Gastrocnemius medialis (tissue), 4 donors: ENCODE measurements at regions not wholly inside any gene's neighbourhood (a gene's known extent, or its start where the extent isn't known, plus 50 kb on each side); places are given as distances from the start of the nearest gene placed in this dataset.

Source experiments
- ATAC-seq, 2 donors: fragments of 150-250 bp; one replicate each; pipeline ENCODE4 v1.9.1; 2016
- DNase-seq, 2 donors: peaks; one replicate each; pipeline ENCODE4 v3.0.0-alpha.2; 2019
- H3K27ac ChIP-seq, 4 donors: fragments of 200-600 bp; sonication (generic); 1 replicate in 1 of 4; 2 replicates in 3 of 4; pipeline ENCODE4 v1.5.1; 2016 to 2018; ENCODE audit warnings: mild to moderate bottlenecking in 2 of 4, moderate library complexity in 1 of 4
- H3K27me3 ChIP-seq, 3 donors: fragments of 200-600 bp; sonication (generic) in 2 of 3; 1 replicate in 1 of 3; 2 replicates in 2 of 3; pipeline versions ENCODE4 v1.5.1 to v1.6.0; 2016 to 2019; ENCODE audit warnings: mild to moderate bottlenecking in 1 of 3, moderate library complexity in 1 of 3
- H3K36me3 ChIP-seq, 2 donors: fragments of 200-600 bp; sonication (generic) in 1 of 2; one replicate each; pipeline ENCODE4 v1.5.1; 2017 to 2018
- H3K4me1 ChIP-seq, 2 donors: fragments of 200-600 bp; sonication (generic) in 1 of 2; one replicate each; pipeline ENCODE4 v1.5.1; 2016 to 2017; ENCODE audit warnings: mild to moderate bottlenecking in 2 of 2
- H3K4me3 ChIP-seq, 4 donors: fragments of 200-600 bp; sonication (generic) in 3 of 4; 1 replicate in 1 of 4; 2 replicates in 3 of 4; pipeline ENCODE4 v1.5.1; 2016 to 2019; ENCODE audit warnings: mild to moderate bottlenecking in 2 of 4
- H3K9me3 ChIP-seq, 3 donors: fragments of 200-600 bp; sonication (generic) in 2 of 3; 1 replicate in 1 of 3; 2 replicates in 2 of 3; pipeline ENCODE4 v1.5.1; 2016 to 2019
- CTCF ChIP-seq, 5 experiments: fragments of 450-650 bp in 3 of 5; fragments of 200-600 bp in 2 of 5; sonication (generic) in 2 of 5; IDR thresholded peaks in 4 of 5; conservative IDR thresholded peaks in 1 of 5; 1 replicate in 4 of 5; 2 replicates in 1 of 5; pipeline ENCODE4 v1.5.1; 2016 to 2019; ENCODE audit warnings: antibody characterized with exemption in 5 of 5, mild to moderate bottlenecking in 3 of 5, moderate library complexity in 3 of 5
- POLR2A ChIP-seq, 2 donors: fragments of 450-650 bp; IDR thresholded peaks; one replicate each; pipeline ENCODE4 v1.6.1; 2017; ENCODE audit warnings: antibody characterized with exemption in 2 of 2, mild to moderate bottlenecking in 2 of 2, moderate library complexity in 2 of 2
- in situ Hi-C, 4 donors: fragments of 200-750 bp; cut with MboI; loops; one replicate each; pipeline versions ENCODE4 v1.15.0 to v1.8.0; 2017; ENCODE audit warnings: low sequenced_read_pairs in 4 of 4
- intact Hi-C: fragments of 100-400 bp; cut with DNase I; formaldehyde crosslinking; loops from one replicate; pipeline ENCODE4 v1.15.1; 2023; ENCODE audit warnings: low total_unique reads

GRCh38 chr17:71914812-71915211 is 206.0 kb upstream of the SOX9 start:
- TF ChIP-seq POLR2A (IDR thresholded peaks at IDR 0.05): no peak
- no peak for TF ChIP-seq CTCF (IDR thresholded peaks at IDR 0.05 in 4 of 5, conservative IDR thresholded peaks at IDR 0.05 in 1 of 5)
- ATAC-seq (peak in 1 of 2 donors; percentile 11), DNase-seq (no peak)
- in situ Hi-C loops: loop anchor here in 1 of 4 donors (5.0 kb wide), 1 partner anchor 62 kb away; no protein-coding TSS in a partner anchor
- Histone ChIP-seq H3K9me3 (no peaks in the 10 kb centered on the region), H3K27ac (peak overlapping the region in 1 of 4 donors; percentile 72), H3K36me3 (no peaks in the 10 kb centered on the region), H3K4me3 (no peak overlapping the region), H3K4me1 (peaks cover 12 to 35% of the 10 kb centered on the region in 2 donors), H3K27me3 (no peaks in the 10 kb centered on the region)
- intact Hi-C loops: no loop called here

- H3K4me1 ChIP-seq: peaks cover 6 to 23% of the 10 kb centered on the region in 2 donors
- H3K27me3 ChIP-seq: no peaks in the 10 kb centered on the region
- ATAC-seq (no peak), DNase-seq (no peak)
- no peak overlapping the region for H3K4me3 ChIP-seq
- intact Hi-C loops (no loop called here), in situ Hi-C loops (no loop called here)
- H3K27ac ChIP-seq: no peak overlapping the region
- no peak for TF ChIP-seq POLR2A (IDR thresholded peaks at IDR 0.05)
- no peak for TF ChIP-seq CTCF (IDR thresholded peaks at IDR 0.05 in 4 of 5, conservative IDR thresholded peaks at IDR 0.05 in 1 of 5)
- no peaks in the 10 kb centered on the region for H3K9me3 ChIP-seq
- no peaks in the 10 kb centered on the region for H3K36me3 ChIP-seq
Measured at GRCh38 chr17:71917715-71918114, 203.1 kb upstream of the SOX9 start.

DNA sequence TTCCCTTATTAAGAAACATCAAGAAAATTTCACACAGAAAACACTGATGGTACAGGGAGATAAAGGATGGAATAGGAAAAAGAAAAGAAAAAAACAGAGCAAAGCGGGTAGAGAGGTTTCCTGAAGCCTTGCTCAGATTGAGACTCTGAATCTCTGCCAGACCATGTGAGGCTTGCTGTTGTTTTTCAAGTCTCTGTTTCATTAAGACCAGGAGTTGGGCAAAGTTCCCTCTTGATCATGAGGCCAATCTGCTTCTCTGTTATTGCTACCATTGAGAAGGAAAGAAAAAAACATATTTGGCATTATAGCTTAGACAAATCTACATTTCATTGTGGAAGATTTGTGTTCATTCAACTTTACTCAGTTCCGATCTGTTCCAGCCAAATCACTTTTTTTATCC is 201.6 kb upstream of the SOX9 start:
- in situ Hi-C loops: no loop called here
- intact Hi-C loops: no loop called here
- Histone ChIP-seq H3K4me1 (peaks cover 4 to 13% of the 10 kb centered on the region in 2 donors), H3K27ac (no peak overlapping the region), H3K36me3 (no peaks in the 10 kb centered on the region), H3K27me3 (no peaks in the 10 kb centered on the region), H3K4me3 (no peak overlapping the region), H3K9me3 (no peaks in the 10 kb centered on the region)
- no peak for TF ChIP-seq POLR2A (IDR thresholded peaks at IDR 0.05)
- TF ChIP-seq CTCF (IDR thresholded peaks at IDR 0.05 in 4 of 5, conservative IDR thresholded peaks at IDR 0.05 in 1 of 5): no peak
- no peak for ATAC-seq
- DNase-seq: no peak

- TF ChIP-seq CTCF (IDR thresholded peaks at IDR 0.05 in 4 of 5, conservative IDR thresholded peaks at IDR 0.05 in 1 of 5): no peak
- no peak for TF ChIP-seq POLR2A (IDR thresholded peaks at IDR 0.05)
- intact Hi-C loops: no loop called here
Measured at GRCh38 chr17:71919896-71920295, 200.9 kb upstream of the SOX9 start.

DNA sequence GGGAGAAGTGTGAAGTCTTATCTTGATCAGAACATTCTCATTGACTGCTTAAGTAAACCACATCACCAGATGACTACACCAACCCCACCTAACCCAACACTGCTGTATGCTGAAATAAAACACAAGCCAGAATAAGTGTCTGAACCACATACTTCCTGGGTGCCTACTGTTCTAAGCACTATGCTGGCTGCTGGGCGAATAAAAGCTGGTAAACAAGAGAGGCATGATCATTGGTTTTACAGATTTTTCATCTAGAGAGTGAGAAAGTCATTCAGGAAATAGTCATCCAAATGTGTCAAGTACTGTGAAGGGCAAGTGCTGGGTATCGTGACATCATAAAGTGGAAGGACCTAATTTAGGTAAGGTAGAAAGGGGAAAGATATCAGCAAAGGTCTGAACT is 199.0 kb upstream of the SOX9 start:
- no peak overlapping the region for H3K4me3 ChIP-seq
- no peaks in the 10 kb centered on the region for H3K36me3 ChIP-seq
- H3K9me3 ChIP-seq: no peaks in the 10 kb centered on the region
- H3K4me1 ChIP-seq: peaks cover 0 to 8% of the 10 kb centered on the region in 2 donors
- H3K27ac ChIP-seq: peak overlapping the region in 1 of 4 donors; percentile 43
- intact Hi-C loops: no loop called here
- no peaks in the 10 kb centered on the region for H3K27me3 ChIP-seq
- DNase-seq (no peak), ATAC-seq (no peak)
- no peak for TF ChIP-seq CTCF (IDR thresholded peaks at IDR 0.05 in 4 of 5, conservative IDR thresholded peaks at IDR 0.05 in 1 of 5)
- no peak for TF ChIP-seq POLR2A (IDR thresholded peaks at IDR 0.05)
- in situ Hi-C loops: no loop called here

More at GRCh38 chr17:71919896-71920295, 200.9 kb upstream of the SOX9 start:
- no peaks in the 10 kb centered on the region for H3K9me3 ChIP-seq
- H3K36me3 ChIP-seq: no peaks in the 10 kb centered on the region
- in situ Hi-C loops: no loop called here
- H3K4me3 ChIP-seq: no peak overlapping the region
- DNase-seq (no peak), ATAC-seq (no peak)
- peaks cover 0 to 6% of the 10 kb centered on the region in 2 donors for H3K4me1 ChIP-seq
- no peak overlapping the region for H3K27ac ChIP-seq
- no peaks in the 10 kb centered on the region for H3K27me3 ChIP-seq
